Fibroblast of skin of scalp (primary cell): ENCODE measurements at regions not wholly inside any gene's neighbourhood (a gene's known extent, or its start where the extent isn't known, plus 50 kb on each side); places are given as distances from the start of the nearest gene placed in this dataset.
"Not testable (repeated sequence)": the region's sequence is repeated elsewhere in the genome, so short reads cannot be mapped to it uniquely, and the experiment has no call there.

Experiments used
- DNase-seq: peaks from one replicate; pipeline ENCODE4 v3.0.0-alpha.2; 2013

- DNase-seq, result no peak
These were observed 1302.9 kb upstream of the ACVR2A start for GRCh38 chr2:146541896-146542295.

GRCh38 chr2:146540271-146540932, 1304.4 kb upstream of the ACVR2A start:
- DNase-seq, result no peak

GRCh38 chr2:146539739-146540138, 1305.1 kb upstream of the ACVR2A start:
- not testable (repeated sequence) for DNase-seq

GRCh38 chr2:146537477-146537876, 1307.4 kb upstream of the ACVR2A start:
- no peak for DNase-seq

GRCh38 chr2:146532509-146533147, 1312.2 kb upstream of the ACVR2A start:
- DNase-seq, result no peak

GRCh38 chr2:146532009-146532408, 1312.8 kb upstream of the ACVR2A start:
- no peak for DNase-seq

- no peak for DNase-seq
These were observed 1313.9 kb upstream of the ACVR2A start for GRCh38 chr2:146530886-146531285.

- peak; percentile 50 for DNase-seq
These were observed 1317.7 kb upstream of the ACVR2A start for GRCh38 chr2:146527166-146527565.

GRCh38 chr2:146523196-146523595, 1321.6 kb upstream of the ACVR2A start:
- peak; percentile 22 for DNase-seq

GRCh38 chr2:146506851-146507250, 1338.0 kb upstream of the ACVR2A start:
- DNase-seq, result no peak

- no peak for DNase-seq
These were observed 1341.5 kb upstream of the ACVR2A start for GRCh38 chr2:146503366-146503765.

- no peak for DNase-seq
These were observed 1348.6 kb upstream of the ACVR2A start for GRCh38 chr2:146496248-146496647.

- peak; percentile 32 for DNase-seq
These were observed 1355.4 kb upstream of the ACVR2A start for GRCh38 chr2:146489386-146489785.

- DNase-seq, result peak; percentile 47
These were observed 1363.2 kb upstream of the ACVR2A start for GRCh38 chr2:146481629-146482028.

GRCh38 chr2:146477383-146477782, 1367.4 kb upstream of the ACVR2A start:
- DNase-seq, result no peak

GRCh38 chr2:146468578-146468977, 1376.3 kb upstream of the ACVR2A start:
- DNase-seq, result no peak

GRCh38 chr2:146467425-146467824, 1377.4 kb upstream of the ACVR2A start:
- no peak for DNase-seq

- no peak for DNase-seq
These were observed 1379.4 kb upstream of the ACVR2A start for GRCh38 chr2:146465460-146465859.

GRCh38 chr2:146461068-146461467, 1383.8 kb upstream of the ACVR2A start:
- DNase-seq, result no peak

- no peak for DNase-seq
These were observed 1386.2 kb upstream of the ACVR2A start for GRCh38 chr2:146458585-146458984.

- DNase-seq, result no peak
These were observed 1387.6 kb upstream of the ACVR2A start for GRCh38 chr2:146457221-146457620.

GRCh38 chr2:146455325-146455724, 1389.5 kb upstream of the ACVR2A start:
- DNase-seq, result no peak

- DNase-seq, result no peak
These were observed 1392.9 kb upstream of the ACVR2A start for GRCh38 chr2:146451972-146452371.

GRCh38 chr2:146450131-146450530, 1394.7 kb upstream of the ACVR2A start:
- no peak for DNase-seq

GRCh38 chr2:146444987-146445386, 1399.8 kb upstream of the ACVR2A start:
- DNase-seq, result no peak
